HG03039 (cell line): ENCODE measurements at regions not wholly inside any gene's neighbourhood (a gene's known extent, or its start where the extent isn't known, plus 50 kb on each side); places are given as distances from the start of the nearest gene placed in this dataset.

ENCODE experiments used
- ATAC-seq: cut with Tn5 transposase; IDR thresholded peaks from one replicate; pipeline ENCODE4 v1.9.1; 2021; ENCODE audit warnings: mild to moderate bottlenecking, moderate library complexity; ENCODE audit not compliant: unreplicated experiment

DNA sequence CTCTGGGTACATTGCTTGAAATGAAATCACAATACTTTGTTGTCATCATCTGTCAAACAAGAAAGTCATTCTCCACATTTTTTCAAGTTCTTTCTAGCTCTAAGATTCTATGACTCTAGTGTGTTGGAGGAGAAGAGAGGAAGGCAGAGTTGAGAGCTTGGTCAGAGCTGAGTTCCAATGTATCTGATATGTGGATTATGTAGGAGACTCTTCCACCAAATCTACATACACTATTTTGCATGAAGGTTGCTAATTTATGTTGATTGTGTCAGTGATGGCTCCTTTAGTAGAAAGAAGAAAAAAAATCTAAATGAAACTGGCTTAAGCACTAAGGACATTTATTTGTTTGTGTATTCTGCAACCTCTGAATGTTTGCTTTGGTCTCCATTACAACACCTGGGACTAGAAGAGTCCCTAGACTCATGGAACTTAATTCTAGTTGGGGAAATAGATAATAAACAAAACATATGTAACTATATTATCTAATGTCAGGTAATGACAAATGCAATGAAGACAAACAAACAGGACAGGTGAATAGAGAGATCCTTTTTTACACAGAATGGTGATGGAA lies 691.9 kb downstream of the UQCRFS1 start:
- no peak for ATAC-seq

DNA sequence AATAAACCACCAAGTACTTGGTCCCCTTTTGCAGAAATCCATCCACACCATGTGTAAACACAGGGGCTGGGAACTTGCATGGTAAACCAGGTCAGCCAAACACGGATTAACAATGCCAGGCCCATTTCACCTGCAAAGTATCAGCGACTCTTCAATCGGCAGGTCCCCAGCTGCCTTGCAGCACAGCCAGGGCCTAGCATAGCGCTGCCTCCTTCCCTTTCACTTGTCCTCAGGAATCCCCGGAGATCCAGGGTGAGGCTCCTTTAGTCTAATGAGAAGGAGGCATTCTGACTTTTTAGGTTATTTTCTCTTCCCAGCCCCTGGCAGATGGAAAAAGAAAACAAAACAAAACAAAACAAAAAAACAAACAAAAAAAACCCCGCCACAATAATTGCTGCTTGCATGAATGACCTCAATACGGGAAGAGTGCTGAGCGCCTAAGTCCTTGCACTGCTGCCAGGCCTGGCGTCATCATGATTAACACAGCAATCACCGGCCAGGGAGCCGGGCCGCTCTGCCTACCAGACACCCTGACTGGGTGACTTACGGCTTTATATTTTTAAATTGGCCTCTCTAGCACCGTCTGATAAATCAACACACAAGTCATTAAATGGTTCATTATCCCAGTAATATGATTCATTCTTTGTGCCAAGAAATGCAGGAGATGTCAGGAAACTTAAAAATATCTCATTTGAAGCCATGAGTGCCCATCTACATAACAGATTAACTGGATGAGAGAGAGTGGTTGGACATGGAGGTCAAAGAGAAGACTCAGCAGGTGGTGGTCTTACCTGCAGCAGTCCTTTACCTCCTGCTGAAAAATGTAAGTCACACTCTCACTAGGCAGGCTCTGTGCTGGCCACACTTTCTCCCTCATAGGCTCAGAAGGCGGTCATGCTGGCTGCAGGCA lies 692.7 kb downstream of the UQCRFS1 start:
- ATAC-seq = no peak

DNA sequence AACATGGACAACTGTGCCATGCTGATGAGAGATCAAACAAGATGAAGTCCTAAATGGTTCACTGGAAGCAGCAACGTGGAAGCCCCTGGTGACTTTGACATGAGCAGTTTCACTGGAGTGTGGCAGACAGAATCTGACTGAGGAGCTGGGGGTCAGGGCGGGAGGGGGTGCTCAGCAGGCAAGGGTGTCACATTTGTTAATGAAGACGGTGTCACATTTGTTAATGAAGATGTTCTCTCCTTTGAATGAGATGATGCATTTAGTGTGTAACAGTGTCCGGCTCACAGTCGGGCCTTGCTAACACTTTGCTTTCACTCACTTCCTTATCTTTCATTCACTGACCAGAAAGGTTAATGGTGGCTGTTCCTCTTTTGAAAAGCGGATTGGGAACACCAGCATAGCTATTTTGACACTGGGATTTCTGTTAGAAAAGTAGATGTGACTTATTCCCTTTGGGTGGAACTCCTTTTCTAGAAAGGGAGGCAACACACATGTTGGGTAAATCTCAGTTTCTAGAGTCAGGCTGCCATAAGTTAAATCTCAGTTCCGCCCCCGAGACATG lies 693.7 kb downstream of the UQCRFS1 start:
- ATAC-seq = no peak

DNA sequence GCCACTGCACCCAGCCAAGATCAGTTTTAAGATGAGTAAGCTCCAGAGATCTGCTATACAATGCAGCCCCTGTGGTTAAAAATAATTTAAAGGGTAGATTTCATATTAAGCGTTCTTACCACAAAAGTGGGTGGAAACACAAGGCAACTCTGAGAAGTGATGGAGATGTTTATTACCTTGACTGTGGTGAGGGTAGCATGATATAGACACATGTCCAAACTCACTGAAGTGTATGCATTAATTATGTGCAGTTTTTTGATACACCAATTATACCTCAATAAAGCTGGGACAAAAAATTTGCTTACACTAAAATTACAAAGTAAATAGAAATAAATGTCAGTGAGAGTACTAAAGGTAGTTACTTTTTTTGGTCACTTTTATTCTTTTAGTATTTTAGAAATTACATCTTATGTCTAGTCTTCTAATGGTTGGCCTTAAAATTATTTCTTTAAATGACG lies 696.5 kb downstream of the UQCRFS1 start:
- no peak for ATAC-seq

DNA sequence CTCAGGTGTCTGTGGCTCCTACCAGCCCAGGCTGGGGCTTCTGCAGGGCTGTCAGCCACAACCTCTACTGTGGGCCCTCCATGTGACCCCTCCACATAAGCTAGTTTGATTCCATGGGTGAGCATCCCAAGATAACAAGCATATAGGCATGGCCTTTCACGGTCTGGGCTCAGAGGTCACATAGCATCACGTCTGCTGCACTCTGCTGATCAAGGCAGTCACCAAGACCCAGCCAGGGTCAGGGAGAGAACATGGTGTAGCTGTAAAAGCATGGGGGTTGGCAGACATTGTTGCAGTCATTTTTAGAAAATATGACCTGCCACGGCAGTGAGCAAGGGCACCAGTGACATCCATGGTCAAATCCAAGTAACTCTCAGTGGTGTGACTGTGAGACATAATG lies 698.8 kb downstream of the UQCRFS1 start:
- ATAC-seq = no peak

DNA sequence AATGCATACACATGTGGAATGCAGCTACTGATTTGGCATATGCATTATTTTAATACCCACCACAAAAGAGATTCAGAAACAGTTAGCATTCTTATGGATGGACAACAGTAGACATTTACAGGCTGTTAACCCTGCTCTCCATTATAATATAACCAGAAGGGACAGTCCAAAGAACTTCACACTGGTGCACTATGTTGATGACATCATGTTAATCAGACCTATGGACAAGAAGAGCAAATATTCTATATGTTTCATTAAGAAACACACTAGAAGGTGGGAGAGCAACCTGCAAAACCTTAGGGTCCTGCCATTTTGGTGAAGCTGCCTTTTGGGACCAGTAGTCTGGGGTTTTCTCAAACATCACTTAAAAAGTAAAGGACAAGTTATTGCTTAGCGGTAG lies 701.3 kb downstream of the UQCRFS1 start:
- no peak for ATAC-seq

DNA sequence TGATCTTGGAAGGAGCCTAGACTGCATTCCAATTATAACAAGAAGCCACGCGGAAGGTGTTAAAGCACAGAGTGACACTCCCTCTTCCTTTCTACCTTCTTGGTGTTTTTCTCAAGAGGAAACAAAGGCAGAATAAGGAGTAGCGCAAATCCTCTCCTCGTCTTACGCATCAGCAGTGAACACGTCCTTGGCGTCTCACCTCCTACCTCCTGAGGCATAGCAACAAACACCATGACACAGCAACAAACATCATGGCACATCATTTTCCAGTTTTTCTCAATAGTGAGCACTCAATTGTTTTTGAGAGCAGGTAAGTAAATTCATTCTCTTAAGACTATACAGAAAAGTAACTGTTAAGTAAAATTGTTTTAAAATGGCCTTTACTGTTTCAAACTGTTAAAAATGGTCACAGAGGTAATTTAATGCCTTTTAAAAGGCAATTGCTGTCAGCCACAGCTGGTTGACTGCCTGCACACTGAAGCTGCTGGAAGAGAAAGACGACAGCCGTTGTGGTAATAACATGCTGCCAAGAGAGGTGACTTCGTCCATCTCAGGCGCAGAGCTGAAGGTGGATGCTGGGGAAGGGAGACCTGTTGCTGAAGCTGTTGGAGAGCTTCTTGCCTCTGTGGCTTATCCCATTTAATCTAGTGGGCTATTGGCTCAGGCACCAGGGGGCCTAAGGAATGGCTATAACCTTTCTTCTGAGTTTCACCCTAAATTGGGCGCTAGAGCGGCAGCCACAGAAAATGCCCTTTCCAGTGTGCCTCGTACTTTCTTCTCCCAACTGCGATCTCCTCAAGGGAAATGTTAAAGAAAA lies 703.7 kb downstream of the UQCRFS1 start:
- ATAC-seq = no peak

DNA sequence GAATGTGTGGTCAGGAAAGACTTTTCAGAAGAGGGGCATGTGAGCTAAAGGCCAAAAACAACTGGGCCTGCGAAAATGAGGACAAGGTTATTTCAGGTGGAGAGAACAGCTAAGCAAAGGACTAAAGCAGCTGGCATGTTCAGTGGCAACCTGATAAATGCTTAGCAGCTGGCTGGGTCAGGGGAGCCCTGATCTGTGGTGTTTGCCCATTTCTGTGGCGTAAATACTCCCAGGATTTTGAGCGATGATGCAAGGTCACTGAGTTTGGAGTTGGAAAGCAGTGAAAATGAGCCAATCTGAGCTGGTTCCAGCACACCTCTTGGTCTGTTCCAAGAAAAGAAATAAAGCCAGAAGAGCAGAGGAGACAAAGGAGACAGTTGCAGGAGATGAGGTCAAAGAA lies 704.3 kb downstream of the UQCRFS1 start:
- no peak for ATAC-seq

DNA sequence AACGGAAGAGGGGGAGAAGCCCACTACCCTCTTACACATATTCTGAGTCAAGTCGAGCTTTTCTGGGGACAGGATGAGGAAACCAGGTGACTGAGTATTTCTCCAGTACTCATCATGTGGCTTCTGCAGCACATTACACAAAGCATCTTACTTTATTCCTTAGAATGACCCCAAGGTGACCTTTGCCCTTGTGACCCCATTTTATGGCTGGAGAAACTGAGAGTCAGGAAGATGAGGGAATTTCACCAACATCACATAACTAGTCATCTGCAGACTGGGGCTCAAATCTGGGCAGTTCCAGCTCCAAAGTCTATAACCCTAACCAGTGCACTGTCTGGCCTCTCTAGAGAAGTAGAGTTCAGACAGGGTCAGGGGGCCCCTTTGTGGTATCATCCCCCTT lies 707.0 kb downstream of the UQCRFS1 start:
- ATAC-seq = no peak

DNA sequence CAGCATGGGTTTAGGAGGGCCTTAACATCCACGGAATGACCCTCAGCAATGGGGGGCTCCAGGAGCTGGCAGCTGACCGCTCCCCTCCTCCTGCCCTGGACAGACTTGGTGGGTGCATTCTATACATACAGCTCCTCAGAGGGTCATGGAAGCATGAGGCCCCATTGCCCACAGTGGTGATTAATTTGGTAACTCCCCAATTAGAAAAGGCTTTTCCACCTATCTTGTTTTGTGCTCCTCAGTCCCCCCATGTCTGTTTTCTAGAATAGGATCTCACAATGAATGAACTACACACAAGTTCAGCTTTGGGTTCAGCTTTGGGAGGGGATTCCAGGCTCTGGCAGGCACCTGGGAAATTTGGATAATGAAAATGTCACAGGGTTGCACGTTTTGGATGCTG lies 707.8 kb downstream of the UQCRFS1 start:
- no peak for ATAC-seq

DNA sequence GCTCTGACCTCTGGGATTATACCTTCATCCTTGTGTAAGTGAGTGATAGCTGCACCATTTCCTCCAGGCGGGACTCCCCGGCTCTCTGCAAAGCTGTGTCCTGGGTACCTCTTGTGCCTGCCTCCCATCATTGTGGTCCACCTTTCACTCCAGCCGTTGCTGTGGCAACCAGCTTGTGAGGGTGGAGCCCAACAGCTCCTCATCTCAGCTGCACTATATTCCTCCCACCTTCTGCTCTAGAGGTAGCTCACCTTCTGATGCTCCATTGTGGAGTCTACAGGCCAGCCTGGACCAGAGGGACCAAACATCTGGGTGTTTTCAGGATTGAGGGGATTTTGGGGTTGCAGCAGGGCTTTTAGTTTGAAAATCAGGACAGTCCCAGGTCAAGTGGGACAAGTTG lies 708.2 kb downstream of the UQCRFS1 start:
- no peak for ATAC-seq

DNA sequence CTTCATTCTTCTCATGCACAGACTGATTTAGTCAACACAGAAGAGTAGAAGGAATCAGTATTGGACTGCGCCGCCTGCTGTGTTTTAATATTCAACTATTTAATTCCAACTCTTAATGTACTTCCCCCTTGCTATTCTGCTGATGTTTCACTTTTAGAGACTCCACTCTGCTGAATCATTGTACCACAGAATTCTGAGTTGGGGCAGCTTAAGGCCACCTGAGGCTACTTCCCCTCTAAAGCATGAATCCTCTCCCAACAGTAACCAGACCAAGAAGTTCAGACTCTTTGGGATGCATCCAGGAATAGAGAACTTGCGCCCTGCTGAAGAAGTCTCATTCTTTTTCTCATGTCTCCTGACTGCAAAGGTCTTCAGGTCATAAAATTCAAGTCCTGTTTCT lies 708.8 kb downstream of the UQCRFS1 start:
- ATAC-seq = no peak

DNA sequence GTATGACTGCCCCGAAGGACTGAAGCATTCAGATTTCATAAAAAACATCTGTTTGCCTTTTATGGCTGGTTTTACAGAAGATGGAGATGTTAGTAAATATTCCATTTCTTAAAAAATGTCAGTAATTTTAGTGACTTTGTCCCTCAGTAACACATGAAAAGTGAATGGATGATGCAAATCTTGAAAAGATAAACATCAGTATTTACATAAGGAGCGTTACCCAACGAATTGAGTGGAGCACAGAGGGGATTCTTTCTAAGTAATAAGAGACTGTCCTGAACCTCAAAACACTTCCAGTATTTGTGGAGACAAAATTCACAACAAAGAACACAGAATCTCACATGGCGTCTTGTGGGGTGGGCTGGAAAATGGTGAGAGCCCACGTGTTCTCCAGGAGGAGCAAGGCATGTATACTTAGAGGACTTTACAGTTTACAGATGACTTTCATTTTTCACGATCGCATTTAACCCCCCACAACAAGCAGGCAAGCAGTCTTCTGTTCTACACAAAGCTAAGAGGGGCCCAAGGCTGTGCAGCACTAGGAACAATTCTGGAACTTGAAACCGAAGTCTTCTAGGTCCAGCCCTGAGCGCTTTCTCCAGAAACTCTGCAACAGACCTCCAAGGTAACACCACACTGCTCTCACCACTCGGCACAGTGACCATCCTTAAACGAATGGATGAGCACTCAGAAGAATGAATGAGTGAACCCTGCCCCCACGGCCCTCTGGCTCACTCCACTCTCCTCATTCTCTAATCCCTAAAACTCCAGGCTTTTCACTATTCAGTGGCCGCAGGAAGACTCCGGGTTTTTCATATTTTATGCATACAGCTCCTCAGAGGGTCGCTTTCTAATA lies 709.8 kb downstream of the UQCRFS1 start:
- ATAC-seq = no peak

DNA sequence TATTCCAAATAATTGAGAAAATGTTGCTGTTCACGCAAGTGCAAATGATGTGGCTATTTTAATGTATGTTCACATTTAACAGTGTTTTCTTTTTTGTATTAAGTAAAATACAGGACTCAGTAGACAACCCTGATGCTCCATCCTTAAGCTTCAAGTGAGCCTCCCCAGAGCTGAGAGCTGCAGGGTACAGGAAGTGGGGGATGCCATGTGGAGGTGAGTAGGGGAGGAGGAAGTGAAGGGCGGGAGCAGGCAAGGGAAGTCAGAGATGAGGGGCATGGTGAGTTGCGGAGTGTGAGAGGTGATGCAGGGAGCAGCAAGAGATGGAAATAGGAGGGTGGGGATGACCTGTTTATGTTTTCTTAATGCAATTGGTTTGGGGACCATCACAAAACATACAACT lies 711.0 kb downstream of the UQCRFS1 start:
- ATAC-seq = no peak

DNA sequence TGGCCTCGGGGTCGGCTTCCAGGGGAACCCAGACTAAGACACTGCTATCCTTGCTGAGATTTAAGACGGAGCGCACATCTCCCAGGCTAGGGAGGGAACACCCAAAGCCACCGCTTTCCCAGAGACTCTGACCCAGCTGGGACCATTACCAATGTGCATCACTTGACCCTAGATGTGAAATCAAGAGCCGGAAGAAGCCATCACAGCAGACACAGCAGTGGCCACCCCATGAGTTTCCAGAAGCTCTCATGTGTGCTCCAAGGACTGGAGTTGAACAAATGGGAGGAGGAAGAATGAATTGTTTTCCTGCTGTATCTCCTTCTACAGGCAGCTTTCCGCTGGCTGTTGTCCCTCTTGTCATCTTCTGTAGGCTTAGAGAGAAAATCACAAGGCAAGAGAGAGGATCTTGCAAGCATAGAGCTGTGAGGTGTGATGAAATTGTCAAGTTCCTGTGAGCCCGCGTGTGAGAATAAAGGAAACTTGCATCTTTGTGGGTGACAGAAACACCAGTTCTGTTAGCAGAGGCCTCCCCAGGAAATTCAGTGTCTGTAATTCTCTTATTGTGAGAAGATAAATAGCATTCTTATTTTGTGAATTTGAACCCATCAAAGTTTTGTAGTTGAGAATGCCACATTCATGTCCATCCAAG lies 711.8 kb downstream of the UQCRFS1 start:
- ATAC-seq = no peak

DNA sequence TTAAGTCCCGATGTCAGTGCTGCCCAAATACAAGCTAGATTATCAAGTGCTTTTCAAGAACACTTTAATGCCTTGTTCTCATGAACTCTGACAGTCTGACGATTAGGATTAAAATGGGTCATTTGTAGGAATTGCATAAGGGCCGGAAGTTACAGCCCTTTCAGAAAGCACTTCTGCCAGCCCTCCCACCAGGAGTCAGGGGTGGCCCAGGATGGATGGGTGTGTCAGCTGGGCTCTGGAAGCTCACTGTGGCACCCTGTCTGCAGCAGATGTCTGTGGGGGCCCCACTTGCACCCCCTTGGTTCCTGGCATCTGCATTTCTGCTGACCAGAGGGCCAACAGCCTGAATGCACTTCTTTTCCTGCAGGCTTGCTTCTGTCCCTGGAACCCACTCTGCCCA lies 712.7 kb downstream of the UQCRFS1 start:
- ATAC-seq = no peak

DNA sequence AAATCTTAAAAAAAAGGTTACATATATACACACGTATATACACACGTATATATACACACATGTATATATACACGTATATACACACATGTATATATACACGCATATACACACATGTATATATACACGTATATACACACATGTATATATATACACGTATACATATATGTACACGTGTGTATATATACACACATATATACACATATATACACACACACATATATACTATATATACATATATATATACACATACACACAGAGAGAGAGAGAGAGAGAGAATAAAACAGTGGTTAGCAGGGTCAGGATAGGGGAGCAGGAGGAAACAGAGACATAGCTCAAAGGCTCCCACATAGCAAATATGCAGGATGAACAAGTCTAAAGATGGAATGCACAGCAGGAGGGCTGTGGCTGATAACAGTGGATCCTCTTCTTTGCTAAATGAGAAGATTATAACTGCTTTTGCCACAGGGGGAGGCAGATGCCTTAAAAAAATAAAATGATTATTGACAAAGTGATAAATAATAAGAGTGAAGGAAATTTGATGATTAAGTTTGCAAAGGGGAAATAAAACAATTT lies 714.5 kb downstream of the UQCRFS1 start:
- no peak for ATAC-seq

DNA sequence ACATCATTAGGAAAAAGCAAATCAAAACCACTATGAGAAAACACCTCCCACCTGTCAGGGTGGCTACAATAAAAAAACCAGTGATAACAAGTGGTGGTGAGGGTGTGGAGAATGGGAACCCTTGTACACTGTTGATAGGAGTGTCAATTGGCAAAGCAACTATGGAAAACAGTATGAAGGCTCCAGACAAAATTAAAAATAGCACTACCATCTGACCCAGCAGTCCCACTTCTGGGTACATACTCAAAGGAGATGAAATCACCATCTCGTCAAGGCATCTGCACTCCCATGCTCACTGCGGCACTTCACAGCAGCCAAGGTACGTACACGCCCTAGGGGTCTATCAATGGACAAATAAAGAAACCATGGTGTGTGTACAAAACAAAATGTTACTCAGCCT lies 715.1 kb downstream of the UQCRFS1 start:
- no peak for ATAC-seq

DNA sequence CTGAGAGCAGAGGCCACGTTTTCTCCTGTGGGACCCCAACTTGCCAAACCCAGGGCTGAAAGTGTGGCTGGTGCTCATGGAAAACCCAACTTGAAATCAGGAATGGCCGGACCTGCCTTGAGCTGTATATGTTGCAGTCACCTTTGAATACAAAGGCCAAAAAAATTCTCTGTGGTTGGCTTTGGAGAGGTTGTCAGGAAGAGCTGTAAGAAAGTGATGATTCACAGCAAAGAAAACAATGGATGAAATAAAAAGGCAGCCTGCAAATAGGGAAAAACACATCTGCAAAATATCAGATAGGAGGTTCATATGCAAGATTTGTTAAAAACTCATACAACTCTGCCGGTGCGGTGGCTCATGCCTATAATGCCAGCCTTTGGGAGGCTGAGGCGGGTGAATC lies 715.8 kb downstream of the UQCRFS1 start:
- ATAC-seq = no peak

DNA sequence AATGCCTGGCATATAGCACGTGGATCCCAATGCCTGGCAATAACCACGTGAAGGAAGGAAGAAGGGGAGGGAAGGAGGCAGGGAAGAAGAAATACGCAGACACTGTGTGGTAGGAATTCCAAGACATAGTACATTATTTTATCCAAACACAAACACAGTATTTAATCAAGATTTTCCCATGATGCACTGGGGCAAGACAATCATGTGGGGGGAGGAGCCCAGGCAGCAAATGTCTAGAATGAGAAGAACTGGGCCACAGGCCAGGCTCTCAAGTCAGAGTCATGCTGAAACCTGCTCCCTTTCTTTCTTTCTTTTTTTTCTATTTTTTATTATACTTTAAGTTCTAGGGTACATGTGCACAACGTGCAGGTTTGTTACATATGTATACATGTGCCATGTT lies 717.9 kb downstream of the UQCRFS1 start:
- no peak for ATAC-seq
